Stimulated activated CD4-positive, alpha-beta T cell treated with anti-CD3 and anti-CD28 coated beads, TNF-alpha, amount 100 ng/mL, for 48 hours (primary cell): ENCODE measurements at regions not wholly inside any gene's neighbourhood (a gene's known extent, or its start where the extent isn't known, plus 50 kb on each side); places are given as distances from the start of the nearest gene placed in this dataset.

Experiments used
- DNase-seq, 3 donors: peaks; one replicate each; pipeline ENCODE4 v3.0.0-alpha.2; 2020; ENCODE audit warnings: low read depth in 3 of 3

DNA sequence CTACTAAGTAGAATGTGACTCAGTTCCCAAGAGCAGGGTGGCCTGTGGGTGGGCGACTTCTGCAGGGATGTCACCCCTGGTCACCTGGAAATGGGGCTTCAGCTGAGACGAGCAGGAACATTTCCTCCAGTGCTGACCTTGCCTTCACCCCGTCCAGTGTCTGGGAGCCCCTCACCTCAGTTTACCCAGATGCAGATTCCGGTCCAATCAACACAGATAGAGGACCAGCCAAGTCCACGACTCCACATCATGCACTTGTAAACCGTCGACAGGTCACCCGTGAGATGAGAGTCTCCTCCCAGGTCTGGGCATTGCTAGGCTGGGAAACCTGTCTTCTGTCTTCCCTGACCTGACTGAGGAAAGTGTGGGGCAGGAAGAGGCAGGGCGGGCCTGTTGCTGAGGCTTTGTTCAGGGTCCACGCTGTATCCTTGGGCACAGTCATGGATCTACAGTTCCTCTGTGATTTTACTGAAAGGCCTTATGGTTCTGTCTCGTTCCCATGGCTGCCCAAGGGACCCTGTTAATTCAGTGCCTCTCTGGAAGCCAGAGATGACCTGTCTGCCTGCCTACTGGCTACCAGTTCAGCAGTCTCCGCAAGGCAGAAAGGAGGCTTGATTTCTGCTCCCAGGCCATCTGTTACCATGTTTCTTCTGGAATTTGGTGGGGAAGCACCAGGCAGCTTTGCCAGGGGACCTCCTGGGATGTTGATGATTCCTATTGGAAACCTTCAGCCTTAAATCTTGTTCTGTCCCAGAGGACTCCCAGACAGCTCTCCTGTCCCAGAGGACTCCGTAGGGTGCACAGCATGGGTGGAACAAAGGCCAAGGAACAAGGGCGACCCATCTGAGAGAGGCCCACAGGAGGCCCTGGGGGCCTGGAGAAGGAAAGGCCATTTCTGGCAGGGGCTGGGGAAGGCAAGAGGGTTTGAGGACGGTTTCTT is 288.5 kb upstream of the RTL1 start:
- no peak for DNase-seq

DNA sequence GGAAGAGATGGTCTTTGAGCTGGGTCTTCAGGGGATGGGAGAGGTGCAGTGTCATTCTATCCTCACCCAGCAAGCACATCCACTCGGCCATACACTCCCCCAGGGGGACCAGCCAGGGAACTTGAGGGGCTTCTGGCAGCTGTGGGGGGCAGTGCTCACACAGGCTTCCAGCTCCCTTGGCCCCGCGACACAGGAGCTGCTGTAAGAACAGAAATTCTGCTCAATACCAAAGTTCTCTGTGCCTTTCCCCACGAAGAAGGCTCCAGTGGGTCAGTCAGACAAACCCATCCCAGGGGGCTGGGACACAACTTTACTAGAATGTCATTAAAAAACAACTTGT is 289.1 kb upstream of the RTL1 start:
- no peak for DNase-seq

DNA sequence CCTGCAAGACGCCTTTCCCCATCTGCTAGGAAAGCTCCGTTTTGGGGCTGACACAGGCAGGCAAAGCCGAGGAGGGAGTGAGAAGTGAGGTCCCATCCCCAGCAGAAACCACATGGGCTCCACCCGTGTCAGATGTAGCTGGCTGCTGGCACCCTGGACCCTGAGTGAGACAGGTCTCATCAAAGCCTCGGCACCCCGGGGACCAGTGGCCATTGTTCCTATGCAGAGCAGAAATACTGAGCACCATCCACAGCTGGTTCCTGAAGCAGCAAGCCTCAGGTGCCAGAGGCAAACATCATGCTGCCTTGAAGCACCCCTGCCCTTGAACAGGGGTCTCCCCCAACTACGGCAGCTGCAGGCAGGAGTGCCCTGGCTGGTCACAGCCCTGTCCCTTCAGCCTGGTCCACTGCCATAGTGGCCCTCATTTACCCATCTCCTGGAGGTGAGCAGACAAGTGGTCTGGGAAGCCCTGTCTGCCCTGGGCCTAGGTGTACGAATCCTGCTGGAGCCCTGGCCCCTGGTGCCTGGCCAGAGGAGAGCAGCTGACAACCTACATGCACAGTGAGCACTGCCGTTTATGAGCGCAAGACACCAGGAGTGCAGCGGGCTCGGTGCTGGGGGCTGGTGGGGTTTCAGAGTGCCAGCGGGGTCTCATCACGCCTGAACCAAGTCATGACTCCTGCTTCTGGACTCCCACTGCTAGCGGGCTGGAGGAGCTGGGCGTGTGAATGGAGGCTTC is 289.8 kb upstream of the RTL1 start:
- no peak for DNase-seq

DNA sequence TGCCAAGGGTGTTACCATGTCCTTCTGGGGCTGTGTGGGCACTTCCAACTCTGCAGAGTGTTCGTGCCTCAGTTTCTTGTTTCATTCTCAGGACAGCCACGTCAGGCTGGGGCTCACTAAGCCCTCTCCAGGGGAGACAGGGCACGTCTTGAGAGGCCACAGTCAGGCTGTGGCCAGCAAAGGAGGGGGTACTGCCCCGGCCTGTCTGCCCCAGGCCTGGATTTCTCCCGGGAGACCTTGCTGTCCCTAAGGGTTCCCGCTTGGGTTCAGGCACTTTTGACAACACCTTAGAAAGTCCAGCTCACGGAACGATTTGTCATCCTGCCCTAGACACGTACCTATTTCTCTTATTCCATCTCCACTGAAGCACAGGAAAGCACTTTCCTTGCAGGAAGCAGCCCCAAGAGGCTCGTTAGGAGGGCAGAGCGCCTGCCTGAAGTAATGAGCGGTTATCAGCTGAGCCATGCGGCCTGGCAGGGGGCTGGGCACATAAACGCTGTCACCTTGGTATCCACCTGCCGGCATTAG is 290.4 kb upstream of the RTL1 start:
- DNase-seq = no peak

DNA sequence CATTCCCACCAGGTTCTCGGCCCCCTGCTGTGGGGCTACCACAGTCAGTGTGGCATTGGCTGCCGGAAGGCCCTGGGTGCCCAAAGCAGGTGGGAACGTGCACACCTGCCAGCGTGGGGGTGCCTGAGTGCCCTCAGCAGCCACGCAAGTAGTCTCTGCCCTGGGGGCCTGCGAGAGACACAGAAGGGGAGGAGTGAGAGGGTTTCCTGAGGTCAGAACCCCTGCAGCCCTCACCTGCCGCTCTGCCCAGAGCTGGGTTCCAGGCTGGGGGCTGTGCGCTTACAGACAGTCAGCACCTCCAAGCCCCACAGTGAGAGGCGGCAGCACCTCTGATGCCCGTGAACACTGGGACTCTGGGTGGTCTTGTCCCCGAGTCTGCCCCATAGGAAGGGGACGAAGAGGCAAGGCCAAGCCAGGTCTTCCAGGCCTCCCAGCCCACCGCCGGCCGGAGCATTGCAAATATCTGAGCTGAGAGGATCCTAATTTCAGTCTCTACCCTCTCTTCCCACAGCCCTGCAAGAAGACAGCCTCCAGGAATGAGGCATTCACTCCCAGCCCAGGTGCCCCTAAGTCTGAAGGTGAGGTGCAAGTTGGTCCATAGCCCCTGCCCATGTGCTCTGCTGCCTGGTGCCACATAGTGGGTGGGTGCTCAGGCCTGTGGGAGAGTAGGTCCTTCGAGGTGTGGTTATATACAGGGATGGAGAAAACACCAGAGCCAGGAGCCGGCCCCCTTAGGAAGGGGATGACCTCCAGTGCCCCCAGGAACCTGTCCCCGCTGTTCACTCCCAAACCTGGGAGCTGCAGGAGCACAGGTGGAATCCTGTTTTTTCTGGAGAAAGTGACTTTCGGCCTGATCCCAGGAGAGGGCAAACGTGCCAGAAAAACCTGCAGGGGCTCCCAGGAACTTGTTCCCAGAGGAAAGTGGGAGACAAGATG is 291.1 kb upstream of the RTL1 start:
- no peak for DNase-seq

DNA sequence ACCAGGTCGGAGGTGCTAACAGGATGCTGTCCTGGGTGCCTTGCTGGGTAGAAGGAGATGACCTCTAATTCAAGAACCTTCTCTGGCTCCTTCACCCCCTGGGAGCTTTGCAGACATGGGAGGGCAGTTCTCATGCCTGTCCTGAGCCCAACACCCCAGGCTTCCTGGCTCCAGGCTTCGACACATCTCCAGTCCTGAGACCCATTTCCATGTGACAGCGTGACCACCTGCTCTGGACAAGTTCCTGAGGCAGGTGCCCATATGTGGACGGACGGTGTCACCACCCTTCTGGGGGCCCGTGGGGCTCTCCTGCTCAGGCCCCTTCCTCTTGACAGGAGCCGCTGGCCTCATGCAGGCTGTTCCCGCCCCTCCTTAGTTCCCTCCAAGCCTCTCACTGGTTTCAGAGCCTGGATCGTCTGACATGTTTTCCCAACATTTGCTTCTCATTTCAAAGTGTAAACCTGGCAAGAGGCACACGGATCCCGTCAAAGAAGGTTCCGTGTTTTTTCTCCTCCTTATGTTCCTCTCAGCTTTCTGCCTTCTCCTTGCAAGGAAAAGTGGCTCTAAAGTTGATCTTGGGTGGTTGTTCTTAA is 291.9 kb upstream of the RTL1 start:
- DNase-seq = no peak

DNA sequence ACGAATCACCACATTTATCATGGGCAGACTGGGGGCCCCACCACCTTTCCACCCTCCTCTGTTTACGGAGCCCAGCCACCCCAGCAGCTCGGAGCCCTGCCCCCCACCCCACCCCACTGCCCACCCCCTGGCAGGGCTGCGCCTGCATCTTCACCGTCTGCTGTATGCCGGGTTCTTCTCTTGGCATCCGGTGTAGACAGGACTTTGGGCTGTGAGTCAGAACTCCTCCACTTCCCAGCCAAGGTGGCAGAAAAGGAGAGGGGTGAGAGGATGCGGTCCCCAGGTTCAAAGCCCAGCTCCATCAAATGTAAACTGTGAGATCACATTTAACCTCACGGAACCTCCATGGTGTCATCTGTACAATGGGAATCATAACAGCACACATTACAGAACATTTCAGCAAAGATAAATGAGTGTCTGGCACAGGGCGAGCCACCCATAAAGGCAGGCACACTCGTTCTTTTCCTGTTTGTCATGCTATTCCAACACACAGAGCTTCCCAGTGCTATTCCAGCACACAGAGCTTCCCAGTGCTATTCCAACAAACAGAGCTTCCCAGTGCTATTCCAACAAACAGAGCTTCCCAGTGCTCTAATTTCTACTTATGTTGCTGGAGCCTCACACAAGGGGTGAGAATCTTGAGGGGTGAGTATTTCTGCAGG is 292.7 kb upstream of the RTL1 start:
- DNase-seq = no peak

DNA sequence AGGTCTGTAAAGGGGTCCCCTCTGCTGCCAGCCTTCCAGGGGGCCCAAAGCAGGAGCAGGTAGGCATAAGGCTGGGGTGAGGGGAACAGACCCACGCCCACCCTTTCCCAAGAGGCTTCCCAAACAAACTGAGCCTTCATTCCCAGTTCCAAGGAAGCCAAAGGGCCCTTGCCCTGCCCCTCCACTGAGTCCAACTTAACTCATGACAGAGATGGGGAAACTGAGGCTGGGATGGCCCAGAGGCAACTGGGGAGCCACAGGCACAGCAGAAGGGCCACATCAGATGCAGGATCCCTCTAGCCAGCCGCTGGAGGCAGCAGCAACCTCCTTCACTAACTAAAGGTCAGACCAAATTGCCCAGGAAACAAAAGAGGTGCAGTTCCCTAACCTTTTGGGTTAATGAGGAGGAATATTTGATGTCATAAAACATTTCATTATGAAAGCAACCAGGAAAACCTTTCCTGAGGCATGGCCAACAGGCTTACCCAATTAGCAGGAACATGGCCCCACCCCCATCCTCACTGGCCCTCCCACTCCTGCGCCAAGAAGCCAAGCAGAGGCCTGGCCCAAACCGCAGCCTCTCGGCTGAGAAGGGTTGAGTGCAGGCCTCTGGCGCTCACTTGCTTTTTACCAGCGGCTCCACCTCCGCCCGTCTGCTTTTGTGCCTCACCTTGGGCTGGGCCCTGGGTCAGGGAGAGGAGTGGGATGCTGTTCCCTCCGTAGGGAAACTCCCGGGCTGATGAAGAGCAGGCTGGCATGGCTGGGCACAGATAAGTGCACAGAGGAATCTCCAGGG is 293.5 kb upstream of the RTL1 start:
- no peak for DNase-seq

DNA sequence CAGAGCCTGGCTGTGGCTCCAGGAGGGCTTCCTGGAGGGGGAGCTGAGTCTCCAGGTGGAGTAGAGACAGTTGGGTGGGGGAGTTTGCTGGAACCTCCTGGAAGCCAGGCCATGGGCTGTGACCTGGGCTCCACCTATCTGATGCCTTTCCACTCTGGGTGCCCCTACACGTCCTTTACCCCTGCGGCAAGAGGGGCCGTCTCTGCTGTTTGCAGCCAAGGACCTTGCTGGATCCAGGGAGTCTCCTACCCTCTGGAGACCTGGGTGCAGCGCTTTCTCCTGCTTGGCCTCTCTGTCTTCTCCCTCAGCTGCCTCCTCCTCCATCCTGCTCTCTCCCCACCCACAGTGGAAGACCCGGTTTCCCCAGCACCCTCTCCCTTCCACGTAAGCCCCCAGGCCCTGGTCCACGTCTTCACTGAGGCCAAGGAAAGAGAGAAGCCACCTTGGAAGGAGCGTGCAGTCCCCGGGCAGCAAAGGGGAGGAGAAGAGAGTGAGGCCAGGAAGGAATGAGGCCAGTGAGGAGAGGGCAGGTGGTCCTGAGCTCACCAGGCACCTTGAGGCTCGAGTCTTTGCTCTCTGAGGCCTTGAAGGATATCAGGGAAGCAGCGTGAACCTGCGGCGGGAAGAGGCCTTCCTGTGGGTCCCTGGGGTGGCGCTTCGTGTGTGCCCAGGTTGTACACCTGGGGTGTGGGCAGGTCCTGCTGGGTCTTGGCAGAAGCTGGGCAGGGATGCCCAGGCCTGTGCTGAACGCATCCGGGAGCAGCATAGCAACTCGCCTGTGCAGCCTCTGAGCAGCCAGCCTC is 294.3 kb upstream of the RTL1 start:
- DNase-seq = no peak

DNA sequence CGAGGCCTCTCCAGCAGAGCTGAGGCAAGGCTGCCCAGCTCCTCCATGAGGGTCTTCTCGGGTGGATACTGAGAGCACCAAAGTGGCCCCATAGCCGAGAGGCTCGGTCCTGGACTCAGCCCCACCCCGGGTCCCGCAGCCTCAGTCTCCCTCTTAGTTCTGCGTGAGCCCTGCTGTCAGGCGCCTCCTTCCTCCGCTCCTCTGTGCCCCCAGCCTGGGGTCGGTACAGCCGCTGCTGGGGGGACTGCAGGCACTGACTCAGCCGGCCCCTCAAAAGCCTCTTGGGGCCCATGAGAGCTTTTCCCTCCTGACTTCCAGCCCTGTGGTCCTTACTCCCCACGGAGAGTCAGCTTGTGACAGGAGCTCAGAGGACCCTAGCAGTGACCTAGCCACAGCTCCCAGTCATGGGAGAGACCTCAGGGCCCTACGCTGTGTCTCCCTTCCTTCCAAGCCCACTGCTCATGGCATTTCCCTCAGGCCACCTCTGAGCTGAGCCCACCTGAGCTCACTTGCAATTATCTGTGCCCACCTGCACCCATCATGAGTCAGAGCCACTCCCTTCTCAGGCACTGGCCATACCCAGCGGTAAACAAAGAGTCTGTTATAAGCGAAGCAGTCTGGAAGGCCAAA is 295.0 kb upstream of the RTL1 start:
- no peak for DNase-seq

DNA sequence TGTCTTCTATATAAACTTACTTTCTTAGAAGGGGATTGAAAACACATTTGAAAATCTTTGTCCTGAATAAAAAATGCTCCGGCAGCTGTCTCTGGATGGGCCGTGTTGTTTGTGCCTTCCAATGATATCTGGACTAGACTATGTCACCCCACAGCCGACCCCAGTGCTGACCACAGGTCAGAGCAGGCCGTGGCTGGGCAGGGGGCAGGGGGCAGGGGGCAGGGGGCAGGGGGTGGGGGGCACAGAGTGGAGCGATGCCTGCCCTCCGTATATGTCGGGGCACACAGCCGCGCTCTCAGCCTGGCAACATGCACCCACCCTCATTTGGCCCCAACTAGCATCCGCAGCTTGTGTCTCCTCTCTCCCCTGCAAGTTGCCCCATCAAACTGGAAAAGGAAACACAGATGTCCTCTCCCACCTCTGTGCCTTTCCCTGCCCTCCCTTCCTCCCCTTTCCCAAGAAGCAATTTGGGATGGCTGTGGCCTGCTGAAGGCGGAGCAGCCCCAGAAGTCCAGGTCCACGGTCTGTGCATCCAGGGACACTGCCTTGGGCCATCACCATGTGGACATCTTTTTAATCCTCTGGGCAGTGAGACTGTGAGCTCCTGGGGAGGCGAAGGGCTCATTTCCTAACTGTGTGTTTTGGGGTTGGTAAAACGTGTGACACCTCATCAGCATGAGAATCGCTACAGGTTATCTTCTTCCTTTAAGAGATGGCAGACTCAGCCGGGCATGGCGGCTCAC is 295.7 kb upstream of the RTL1 start:
- no peak for DNase-seq

DNA sequence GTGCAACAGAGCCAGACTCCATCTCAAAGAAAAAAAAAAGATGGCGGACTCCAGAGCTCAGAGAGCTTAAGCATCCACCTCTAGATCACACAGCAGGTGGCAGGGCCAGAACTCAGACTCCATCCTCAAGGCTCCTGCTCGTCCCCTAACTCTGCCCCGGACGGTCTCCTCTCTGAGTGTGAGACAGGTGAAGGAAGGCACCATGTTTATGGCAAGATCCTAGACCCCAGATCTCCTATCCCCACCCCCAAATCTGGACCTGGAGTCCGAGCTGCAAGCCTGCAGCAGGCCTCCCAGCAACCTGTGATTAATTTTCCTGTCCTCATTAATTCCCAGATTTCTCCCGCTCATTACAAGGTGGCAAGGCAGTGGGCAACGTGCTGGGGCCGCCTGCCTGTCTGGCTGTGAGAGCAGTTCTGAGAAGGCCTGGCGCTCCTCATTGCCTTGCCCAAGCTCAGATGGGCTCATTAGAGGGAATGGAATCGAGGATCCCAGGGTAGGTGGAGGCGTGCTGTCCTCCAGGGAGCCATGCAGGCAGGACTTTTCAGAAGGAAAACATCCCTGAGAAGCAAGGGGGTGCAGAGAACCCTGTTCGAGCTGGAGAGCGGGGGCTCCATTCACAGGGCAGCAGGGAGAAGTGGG is 296.6 kb upstream of the RTL1 start:
- no peak for DNase-seq

DNA sequence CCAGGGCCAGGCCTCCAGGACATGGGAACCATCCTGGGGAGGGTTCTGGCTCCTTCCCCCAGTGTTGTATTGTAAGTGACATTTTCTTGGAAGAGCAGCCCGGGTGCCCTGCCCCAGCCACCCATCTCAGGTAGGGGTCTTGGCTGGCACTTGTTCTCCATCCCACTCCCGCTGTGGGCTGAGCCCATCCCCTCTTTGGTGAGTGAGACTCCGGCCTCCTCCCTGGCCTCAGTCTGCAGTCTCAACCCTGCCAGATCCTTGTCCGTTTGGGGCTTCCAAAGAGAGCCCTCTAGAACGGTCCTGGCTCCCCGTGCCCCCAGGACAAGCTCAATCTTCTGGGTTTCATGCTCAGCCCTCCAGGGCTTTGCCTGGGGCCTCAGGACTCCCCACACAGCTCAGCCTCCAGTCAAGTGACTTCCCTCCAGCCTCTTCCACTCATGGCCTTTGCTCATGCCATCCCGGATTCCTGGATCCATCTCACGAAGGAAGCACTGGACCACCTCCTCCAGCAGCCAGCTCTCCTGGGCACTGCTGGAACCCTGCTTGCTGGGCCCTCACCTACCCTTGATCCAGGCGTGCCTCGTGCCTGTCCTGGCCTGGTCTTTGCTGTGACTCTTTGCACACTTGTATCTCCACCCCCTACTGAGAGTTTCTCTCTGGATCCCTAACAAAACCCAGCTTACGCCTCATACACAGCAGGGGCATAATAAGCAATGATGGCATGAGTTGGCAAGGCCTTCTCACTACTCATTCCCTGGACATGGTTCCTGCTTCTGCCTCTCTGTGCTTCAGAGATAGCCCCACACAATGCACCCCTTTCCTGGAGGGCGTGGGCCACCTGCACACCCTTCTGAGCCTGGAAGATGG is 297.4 kb upstream of the RTL1 start:
- DNase-seq = no peak

DNA sequence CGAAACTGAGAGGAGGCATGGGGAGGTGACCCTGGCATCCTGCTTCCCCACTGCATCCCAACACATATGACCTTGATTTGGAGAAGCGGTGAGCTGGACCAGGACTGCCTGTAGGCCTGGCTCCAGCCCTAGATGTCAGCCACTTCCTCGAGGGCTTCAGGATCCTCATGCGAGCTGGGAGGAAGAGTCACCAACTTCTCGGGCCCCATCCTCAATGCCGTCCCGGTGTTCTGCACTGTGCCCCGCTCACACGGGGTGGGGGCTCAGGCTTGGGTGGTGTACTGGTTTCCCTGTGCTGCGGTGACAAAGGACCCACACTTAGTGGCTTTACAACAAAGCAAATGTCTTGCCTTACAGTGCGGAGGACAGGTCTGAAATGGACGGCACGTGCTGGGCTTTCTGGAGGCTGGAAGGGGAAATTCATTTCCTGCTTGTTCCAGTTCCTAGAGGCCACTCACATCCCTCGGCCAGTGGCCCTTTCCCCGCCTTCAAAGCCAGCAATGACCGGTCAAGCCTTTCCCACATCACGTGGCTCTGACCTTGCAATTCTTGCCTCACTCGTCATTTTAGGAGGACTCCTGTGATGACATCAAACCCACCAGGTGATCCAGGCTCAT is 298.1 kb upstream of the RTL1 start:
- no peak for DNase-seq

DNA sequence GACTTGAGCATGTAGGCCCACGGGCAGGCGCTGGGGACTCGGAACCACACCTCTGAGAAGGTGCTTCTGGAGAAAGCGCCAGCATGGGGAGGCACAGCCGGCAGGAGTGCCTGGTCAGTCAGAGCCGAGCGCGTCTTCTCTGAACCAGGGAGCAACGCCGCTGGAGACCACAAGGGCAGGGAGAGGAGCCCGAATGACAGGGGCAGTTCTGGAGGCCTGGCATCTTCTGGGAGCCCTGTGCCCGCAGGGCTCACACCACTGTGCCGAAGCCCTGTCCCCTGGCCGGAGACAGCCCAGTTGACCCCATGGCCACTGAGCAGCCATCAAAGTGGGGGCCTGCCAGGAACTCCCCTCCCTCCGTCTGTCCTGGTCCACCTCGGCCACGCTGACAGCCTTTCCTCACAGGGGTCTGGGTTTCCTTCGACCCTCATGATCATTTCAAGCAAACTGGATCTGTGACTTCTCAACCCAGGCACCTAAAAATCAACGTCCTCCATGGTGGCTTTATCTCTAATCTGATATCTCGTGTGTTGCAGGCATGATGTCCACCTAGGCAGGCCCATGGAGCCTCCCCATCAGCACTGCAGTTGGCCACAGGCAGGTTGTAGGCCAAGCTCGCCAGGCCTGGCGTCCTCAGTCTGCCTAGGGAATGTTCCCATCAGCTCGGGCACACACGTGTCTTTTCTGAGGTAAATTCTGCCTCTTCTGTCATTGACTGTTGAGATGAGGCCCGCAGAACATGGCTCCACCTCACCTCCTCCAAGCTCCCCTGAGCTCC is 299.3 kb upstream of the RTL1 start:
- no peak for DNase-seq
